Activated CD4-positive, alpha-beta T cell treated with anti-CD3 and anti-CD28 coated beads, Interleukin-2, amount 10 ng/mL, durations not matched to agents 7 days and 5 days (primary cell): ENCODE measurements at regions not wholly inside any gene's neighbourhood (a gene's known extent, or its start where the extent isn't known, plus 50 kb on each side); places are given as distances from the start of the nearest gene placed in this dataset.

ENCODE experiments used
- CTCF ChIA-PET: fragments of 350-600 bp; sonication (Branson Sonifier 250); formaldehyde crosslinking; loops from one replicate; lab custom pipeline; 2021; ENCODE audit warnings: antibody characterized with exemption; lab: Charles Lee
- POLR2A ChIA-PET: fragments of 350-600 bp; sonication (Branson Sonifier 250); formaldehyde crosslinking; loops from one replicate; lab custom pipeline; 2021; ENCODE audit warnings: antibody characterized with exemption; lab: Charles Lee
- DNase-seq: peaks from one replicate; pipeline ENCODE4 v3.0.0-alpha.2; 2020
- H3K27ac Mint-ChIP-seq: one replicate; pipeline ENCODE4 v1.8.0; 2021; ENCODE audit warnings: mild to moderate bottlenecking, moderate library complexity, mixed read lengths
- H3K27me3 Mint-ChIP-seq: one replicate; pipeline ENCODE4 v1.8.0; 2021; ENCODE audit warnings: mixed read lengths
- H3K36me3 Mint-ChIP-seq: one replicate; pipeline ENCODE4 v1.8.0; 2021; ENCODE audit warnings: low read depth, mixed read lengths
- H3K4me1 Mint-ChIP-seq: one replicate; pipeline ENCODE4 v1.8.0; 2021; ENCODE audit warnings: mixed read lengths
- H3K4me3 Mint-ChIP-seq: one replicate; pipeline ENCODE4 v1.8.0; 2021; ENCODE audit warnings: mild to moderate bottlenecking, moderate library complexity, mixed read lengths
- H3K9me3 Mint-ChIP-seq: one replicate; pipeline ENCODE4 v1.8.0; 2021; ENCODE audit warnings: mixed read lengths

GRCh38 chr12:61531195-61531594 lies 729.0 kb upstream of the USP15 start:
- DNase-seq, result no peak
- ChIA-PET POLR2A (no interaction called here), CTCF (no interaction called here)
- no peak overlapping the region for H3K4me3 Mint-ChIP-seq
- H3K9me3 Mint-ChIP-seq, result no peaks in the 10 kb centered on the region
- no peak overlapping the region for H3K27ac Mint-ChIP-seq
- no peaks in the 10 kb centered on the region for H3K27me3 Mint-ChIP-seq
- no peaks in the 10 kb centered on the region for H3K36me3 Mint-ChIP-seq
- no peaks in the 10 kb centered on the region for H3K4me1 Mint-ChIP-seq

DNA sequence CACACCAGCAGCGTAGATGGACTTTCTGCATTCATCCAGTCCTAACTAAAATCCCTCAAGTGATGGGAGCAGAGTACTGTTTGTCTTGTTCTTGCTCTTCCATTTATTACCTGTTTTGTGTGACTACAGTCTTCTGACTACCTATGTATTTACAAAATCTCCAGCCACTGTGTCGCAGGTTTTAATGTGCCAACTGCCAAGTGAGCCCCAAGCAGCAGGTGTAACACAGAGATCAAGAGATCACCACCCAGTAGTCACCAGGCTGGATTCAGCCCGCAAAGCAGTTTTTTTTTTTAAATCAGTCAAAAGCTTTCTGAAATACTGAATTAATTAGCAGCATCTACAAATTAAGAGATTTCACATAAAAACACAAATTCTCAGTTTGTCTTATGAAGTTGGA lies 724.1 kb upstream of the USP15 start:
- no peak for DNase-seq
- ChIA-PET CTCF (interaction anchor here (1.4 kb wide), 1 partner anchor 11 kb away, joined by 3 read pairs; no protein-coding TSS in a partner anchor), POLR2A (no interaction called here)
- no peak overlapping the region for H3K27ac Mint-ChIP-seq
- no peaks in the 10 kb centered on the region for H3K36me3 Mint-ChIP-seq
- H3K4me3 Mint-ChIP-seq, result no peak overlapping the region
- H3K4me1 Mint-ChIP-seq, result no peaks in the 10 kb centered on the region
- H3K27me3 Mint-ChIP-seq, result no peaks in the 10 kb centered on the region
- H3K9me3 Mint-ChIP-seq, result no peaks in the 10 kb centered on the region

DNA sequence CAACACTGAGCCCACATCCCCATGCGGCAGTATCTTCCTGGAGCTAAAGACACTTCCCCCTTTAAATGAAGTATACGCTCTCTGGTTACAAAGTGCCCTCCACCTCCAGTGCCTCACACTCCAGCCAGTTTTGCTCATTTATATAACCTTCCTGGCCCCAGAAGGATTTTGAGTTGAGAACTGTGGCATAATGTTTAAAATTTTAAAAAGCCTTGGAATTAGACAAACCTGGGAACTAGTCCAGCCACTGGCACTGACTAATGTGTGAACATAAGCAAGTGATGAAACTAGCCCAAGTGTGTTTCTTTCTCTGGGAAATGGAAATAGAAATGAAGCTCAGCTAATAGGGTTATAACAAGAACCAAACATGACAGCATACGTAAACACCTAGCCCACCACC lies 723.7 kb upstream of the USP15 start:
- no peak for DNase-seq
- no peaks in the 10 kb centered on the region for H3K27me3 Mint-ChIP-seq
- H3K36me3 Mint-ChIP-seq, result no peaks in the 10 kb centered on the region
- CTCF ChIA-PET, result interaction anchor here (1.4 kb wide), 1 partner anchor 11 kb away, joined by 3 read pairs; no protein-coding TSS in a partner anchor
- no peak overlapping the region for H3K4me3 Mint-ChIP-seq
- POLR2A ChIA-PET, result no interaction called here
- no peaks in the 10 kb centered on the region for H3K4me1 Mint-ChIP-seq
- no peak overlapping the region for H3K27ac Mint-ChIP-seq
- no peaks in the 10 kb centered on the region for H3K9me3 Mint-ChIP-seq

- ChIA-PET POLR2A (no interaction called here), CTCF (no interaction called here)
- Mint-ChIP-seq H3K27ac (no peak overlapping the region), H3K9me3 (no peaks in the 10 kb centered on the region), H3K27me3 (no peaks in the 10 kb centered on the region), H3K4me3 (no peak overlapping the region), H3K4me1 (no peaks in the 10 kb centered on the region), H3K36me3 (no peaks in the 10 kb centered on the region)
- no peak for DNase-seq
Measured at GRCh38 chr12:61538951-61539350, 721.3 kb upstream of the USP15 start.

DNA sequence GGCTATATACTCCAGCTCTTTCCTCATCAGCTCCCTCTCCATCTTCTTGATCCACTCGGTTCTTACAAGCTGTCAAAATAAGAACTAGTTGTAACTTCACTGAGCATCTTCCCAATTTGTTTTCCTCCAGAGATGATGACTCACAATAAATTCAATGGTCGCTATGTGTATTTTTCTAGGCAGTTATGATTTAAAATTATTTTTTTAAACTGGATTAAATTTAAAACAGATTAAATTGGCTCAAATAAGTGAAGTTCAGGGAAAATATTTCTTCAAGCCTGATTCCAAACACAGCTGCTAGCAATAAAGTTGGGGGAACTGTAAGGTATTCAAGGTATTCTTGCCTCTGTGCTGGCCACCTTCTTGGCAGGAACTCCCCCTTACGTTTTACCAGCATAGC lies 717.7 kb upstream of the USP15 start:
- ChIA-PET POLR2A (no interaction called here), CTCF (no interaction called here)
- Mint-ChIP-seq H3K4me3 (no peak overlapping the region), H3K9me3 (no peaks in the 10 kb centered on the region), H3K27me3 (no peaks in the 10 kb centered on the region), H3K27ac (no peak overlapping the region), H3K4me1 (no peaks in the 10 kb centered on the region), H3K36me3 (no peaks in the 10 kb centered on the region)
- DNase-seq, result no peak

GRCh38 chr12:61546296-61546695 lies 713.9 kb upstream of the USP15 start:
- POLR2A ChIA-PET, result no interaction called here
- CTCF ChIA-PET, result no interaction called here
- Mint-ChIP-seq H3K36me3 (no peaks in the 10 kb centered on the region), H3K27me3 (no peaks in the 10 kb centered on the region), H3K9me3 (peaks cover under 1% of the 10 kb centered on the region), H3K4me3 (no peak overlapping the region), H3K27ac (no peak overlapping the region), H3K4me1 (no peaks in the 10 kb centered on the region)
- no peak for DNase-seq

- DNase-seq, result no peak
- CTCF ChIA-PET, result no interaction called here
- Mint-ChIP-seq H3K27ac (no peak overlapping the region), H3K4me1 (no peaks in the 10 kb centered on the region), H3K4me3 (no peak overlapping the region), H3K9me3 (peaks cover 2% of the 10 kb centered on the region), H3K27me3 (no peaks in the 10 kb centered on the region), H3K36me3 (no peaks in the 10 kb centered on the region)
- POLR2A ChIA-PET, result no interaction called here
Measured at GRCh38 chr12:61553091-61553490, 707.1 kb upstream of the USP15 start.

DNA sequence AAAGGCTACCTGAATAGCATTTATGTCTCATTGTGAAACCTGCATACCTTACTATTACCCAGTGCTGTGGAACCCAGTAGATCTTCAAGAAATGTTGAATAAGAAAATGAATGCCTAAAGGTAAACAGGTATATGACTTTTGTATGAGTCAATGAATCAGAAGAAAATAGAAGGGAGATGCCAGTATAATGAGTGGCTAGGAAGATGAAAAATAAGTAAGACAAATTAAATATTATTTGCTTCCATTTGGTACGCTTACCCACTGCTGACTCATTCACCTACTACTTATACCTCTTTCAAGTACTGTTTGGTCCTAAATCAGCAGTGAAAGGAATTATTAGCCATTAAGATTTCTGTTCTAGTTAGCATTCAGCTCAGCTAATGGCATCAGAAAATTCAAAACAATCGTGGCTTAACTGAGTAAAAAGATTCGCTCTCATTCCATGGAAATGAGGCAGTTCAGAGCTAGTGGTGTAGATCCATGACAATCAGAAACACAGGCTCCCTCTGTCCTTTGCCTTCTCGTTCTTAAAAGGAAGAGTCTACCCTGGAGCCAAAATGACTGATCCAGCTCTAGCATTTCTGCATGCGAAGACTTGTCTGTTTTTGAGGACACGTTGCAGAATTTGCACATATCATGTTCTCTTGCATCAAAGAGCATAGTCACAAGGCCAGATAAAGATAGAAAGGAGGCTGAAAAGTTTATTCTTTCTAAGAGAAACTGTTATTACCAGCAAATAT lies 705.8 kb upstream of the USP15 start:
- Mint-ChIP-seq H3K4me1 (no peaks in the 10 kb centered on the region), H3K27me3 (no peaks in the 10 kb centered on the region), H3K36me3 (no peaks in the 10 kb centered on the region), H3K27ac (no peak overlapping the region), H3K9me3 (peaks cover 2% of the 10 kb centered on the region), H3K4me3 (no peak overlapping the region)
- ChIA-PET POLR2A (no interaction called here), CTCF (no interaction called here)
- no peak for DNase-seq

DNA sequence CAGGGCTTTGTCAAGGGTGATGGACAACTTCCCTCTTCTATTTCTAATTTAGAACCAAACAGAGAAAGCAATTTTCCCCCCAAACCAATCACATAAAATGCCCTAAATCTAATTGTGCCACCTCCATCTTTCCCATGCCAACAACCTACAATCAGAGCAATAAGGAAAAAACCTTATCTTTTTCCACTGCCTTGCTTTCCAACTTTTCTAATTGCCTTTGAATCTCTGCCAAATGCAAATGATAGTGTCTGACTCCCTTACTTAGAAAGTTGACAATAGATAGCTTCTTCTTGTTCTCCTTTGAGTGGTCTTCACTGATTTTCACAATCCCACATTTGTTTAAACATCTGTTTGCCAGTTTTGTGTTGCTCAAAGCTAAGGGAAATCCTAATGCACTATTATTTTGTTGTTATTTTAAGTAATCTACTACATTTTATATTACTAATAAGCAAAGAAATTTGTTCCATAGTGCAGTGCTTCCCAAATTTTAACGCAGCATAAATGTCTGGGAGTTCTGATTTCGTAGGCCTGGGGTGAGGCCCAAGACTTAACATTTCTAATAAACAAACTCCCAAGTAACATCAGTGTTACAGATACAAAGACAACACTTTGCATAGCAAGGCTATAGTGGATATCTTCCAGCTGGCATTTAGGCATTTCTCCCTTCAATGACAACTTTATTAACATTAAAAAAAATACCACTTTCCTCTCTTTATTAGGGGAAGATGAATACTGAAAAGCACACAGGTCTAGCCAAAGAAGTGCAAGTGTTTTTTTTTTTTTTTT lies 696.3 kb upstream of the USP15 start:
- ChIA-PET CTCF (no interaction called here), POLR2A (no interaction called here)
- H3K4me1 Mint-ChIP-seq, result no peaks in the 10 kb centered on the region
- no peaks in the 10 kb centered on the region for H3K9me3 Mint-ChIP-seq
- H3K27ac Mint-ChIP-seq, result no peak overlapping the region
- DNase-seq, result no peak
- H3K4me3 Mint-ChIP-seq, result no peak overlapping the region
- no peaks in the 10 kb centered on the region for H3K36me3 Mint-ChIP-seq
- no peaks in the 10 kb centered on the region for H3K27me3 Mint-ChIP-seq

- Mint-ChIP-seq H3K36me3 (no peaks in the 10 kb centered on the region), H3K27me3 (no peaks in the 10 kb centered on the region), H3K4me1 (no peaks in the 10 kb centered on the region), H3K4me3 (no peak overlapping the region), H3K27ac (no peak overlapping the region), H3K9me3 (no peaks in the 10 kb centered on the region)
- no peak for DNase-seq
- CTCF ChIA-PET, result no interaction called here
- POLR2A ChIA-PET, result no interaction called here
Measured at GRCh38 chr12:61564466-61564865, 695.7 kb upstream of the USP15 start.

DNA sequence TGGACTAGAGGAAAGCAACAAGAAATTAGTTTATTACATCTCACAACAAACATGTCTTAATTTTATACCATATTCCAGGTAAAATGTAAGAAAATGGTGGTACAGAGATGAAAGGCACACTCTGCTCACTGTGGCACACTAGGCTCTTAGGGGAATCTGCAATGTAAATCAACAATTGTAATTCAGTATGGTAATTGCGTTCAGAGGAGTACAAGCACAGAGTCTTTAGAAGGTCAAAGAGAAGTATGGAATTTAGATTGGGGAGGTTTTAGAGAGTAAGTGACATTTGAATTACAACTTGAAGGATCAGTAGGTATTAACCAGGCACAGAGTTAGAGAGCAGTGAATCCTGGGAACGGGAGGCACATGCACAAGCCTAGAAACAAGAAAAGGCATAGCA lies 694.0 kb upstream of the USP15 start:
- H3K27ac Mint-ChIP-seq, result no peak overlapping the region
- POLR2A ChIA-PET, result no interaction called here
- CTCF ChIA-PET, result no interaction called here
- no peaks in the 10 kb centered on the region for H3K27me3 Mint-ChIP-seq
- H3K4me1 Mint-ChIP-seq, result no peaks in the 10 kb centered on the region
- no peaks in the 10 kb centered on the region for H3K9me3 Mint-ChIP-seq
- no peaks in the 10 kb centered on the region for H3K36me3 Mint-ChIP-seq
- no peak overlapping the region for H3K4me3 Mint-ChIP-seq
- DNase-seq, result no peak

DNA sequence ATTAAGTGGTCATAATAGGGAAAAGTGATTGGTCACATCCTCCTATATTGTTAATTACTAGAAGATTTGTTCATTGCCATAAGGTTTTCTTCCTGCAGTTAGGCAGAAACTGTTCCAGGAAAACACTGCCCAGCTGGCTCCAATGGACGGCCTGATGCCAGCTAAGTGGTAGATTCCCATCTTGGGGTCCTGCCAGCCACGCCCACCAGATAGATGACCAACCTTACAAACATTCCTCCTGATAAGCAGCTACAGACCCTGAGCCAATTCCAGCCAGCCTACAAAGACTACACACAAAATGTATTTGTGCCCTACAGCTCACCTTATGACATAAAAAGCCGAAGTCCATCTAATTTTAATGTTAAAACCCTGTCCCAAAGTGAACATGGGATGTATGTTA lies 685.9 kb upstream of the USP15 start:
- CTCF ChIA-PET, result no interaction called here
- Mint-ChIP-seq H3K27ac (no peak overlapping the region), H3K4me1 (no peaks in the 10 kb centered on the region), H3K4me3 (no peak overlapping the region), H3K36me3 (no peaks in the 10 kb centered on the region), H3K9me3 (no peaks in the 10 kb centered on the region), H3K27me3 (no peaks in the 10 kb centered on the region)
- POLR2A ChIA-PET, result no interaction called here
- no peak for DNase-seq

- DNase-seq, result no peak
- Mint-ChIP-seq H3K36me3 (no peaks in the 10 kb centered on the region), H3K27me3 (no peaks in the 10 kb centered on the region), H3K27ac (no peak overlapping the region), H3K4me1 (no peaks in the 10 kb centered on the region), H3K9me3 (peaks cover 16% of the 10 kb centered on the region), H3K4me3 (no peak overlapping the region)
- POLR2A ChIA-PET, result no interaction called here
- CTCF ChIA-PET, result no interaction called here
Measured at GRCh38 chr12:61584943-61585342, 675.3 kb upstream of the USP15 start.
